Caco-2 (cell line): ENCODE measurements at regions not wholly inside any gene's neighbourhood (a gene's known extent, or its start where the extent isn't known, plus 50 kb on each side); places are given as distances from the start of the nearest gene placed in this dataset.

Experiments
- BruUV-seq: library from RNA; stranded (reverse); fragments of 400-500 nt; replicated peaks from 2 replicates; lab custom pipeline; 2021; lab: Mats Ljungman, UMichigan
- CTCF ChIA-PET: fragments of 300-600 bp; sonication (Branson Sonifier 250); formaldehyde crosslinking; loops from one replicate; lab custom pipeline; 2022; ENCODE audit warnings: antibody characterized with exemption; lab: Charles Lee
- POLR2A ChIA-PET: fragments of 300-600 bp; sonication (Branson Sonifier 250); formaldehyde crosslinking; loops from one replicate; lab custom pipeline; 2022; ENCODE audit warnings: antibody characterized with exemption; lab: Charles Lee
- DNase-seq, 2 experiments: peaks; one replicate each; pipeline versions ENCODE4 v3.0.0 to v3.0.0-alpha.2; 2020 to 2022
- H3K27me3 ChIP-seq: replicated peaks from 2 replicates; pipeline ENCODE4 v1.6.0; 2011; ENCODE audit warnings: low read length; ENCODE audit not compliant: control insufficient read depth, insufficient read depth
- H3K36me3 ChIP-seq: 2 replicates; pipeline ENCODE4 v1.5.1; 2011; ENCODE audit warnings: low read length; ENCODE audit not compliant: control insufficient read depth, insufficient read depth
- H3K4me1 ChIP-seq: fragments of 250-450 bp; sonication (Bioruptor Pico); 2 replicates; pipeline ENCODE4 v1.5.1; 2020; ENCODE audit warnings: mild to moderate bottlenecking
- H3K4me3 ChIP-seq: 2 replicates; pipeline ENCODE4 v1.5.1; 2011; ENCODE audit warnings: low read depth, mild to moderate bottlenecking, control low read depth, low read length
- H3K9me3 ChIP-seq: fragments of 250-450 bp; sonication (Bioruptor Pico); 2 replicates; pipeline ENCODE4 v1.5.1; 2020; ENCODE audit warnings: mild to moderate bottlenecking, moderate library complexity
- H3K27ac Mint-ChIP-seq: one replicate; pipeline ENCODE4 v1.8.0; 2022; ENCODE audit warnings: mixed read lengths; ENCODE audit not compliant: unreplicated experiment
- H3K27me3 Mint-ChIP-seq: one replicate; pipeline ENCODE4 v1.8.0; 2022; ENCODE audit warnings: mixed read lengths; ENCODE audit not compliant: insufficient read depth, unreplicated experiment
- H3K36me3 Mint-ChIP-seq: one replicate; pipeline ENCODE4 v1.8.0; 2022; ENCODE audit warnings: mild to moderate bottlenecking, mixed read lengths; ENCODE audit not compliant: insufficient read depth, unreplicated experiment
- H3K4me1 Mint-ChIP-seq: one replicate; pipeline ENCODE4 v1.8.0; 2022; ENCODE audit warnings: low read depth, mixed read lengths; ENCODE audit not compliant: unreplicated experiment
- H3K4me3 Mint-ChIP-seq: one replicate; pipeline ENCODE4 v1.8.0; 2022; ENCODE audit warnings: mild to moderate bottlenecking, moderate library complexity, mixed read lengths; ENCODE audit not compliant: unreplicated experiment
- H3K9me3 Mint-ChIP-seq: one replicate; pipeline ENCODE4 v1.8.0; 2022; ENCODE audit warnings: mixed read lengths; ENCODE audit not compliant: unreplicated experiment
- CTCF ChIP-seq, 2 experiments: fragments of 200-600 bp in 1 of 2; IDR thresholded peaks; 1 replicate in 1 of 2; 2 replicates in 1 of 2; pipeline versions ENCODE4 v1.5.1 to v1.8.0; 2011 to 2022; ENCODE audit warnings: antibody characterized with exemption in 1 of 2, control low read depth in 1 of 2, inconsistent platforms in 1 of 2, low read depth in 1 of 2, low read length in 1 of 2, mild to moderate bottlenecking in 1 of 2, moderate library complexity in 1 of 2; ENCODE audit not compliant: insufficient read depth in 1 of 2, severe bottlenecking in 1 of 2, unreplicated experiment in 1 of 2
- intact Hi-C: fragments of 100-400 bp; cut with micrococcal nuclease; formaldehyde crosslinking; loops from one replicate; pipeline ENCODE4 v1.10.0; 2022; ENCODE audit not compliant: unreplicated experiment

GRCh38 chr1:38555594-38555993, 304.0 kb downstream of the RRAGC start:
- intact Hi-C loops, result no loop called here
- no peaks in the 10 kb centered on the region for H3K4me1 Mint-ChIP-seq
- Histone ChIP-seq H3K4me3 (no peak overlapping the region), H3K4me1 (no peaks in the 10 kb centered on the region), H3K36me3 (no peaks in the 10 kb centered on the region), H3K9me3 (no peaks in the 10 kb centered on the region), H3K27me3 (no peaks in the 10 kb centered on the region)
- no peaks in the 10 kb centered on the region for H3K9me3 Mint-ChIP-seq
- peaks cover 4% of the 10 kb centered on the region for H3K27me3 Mint-ChIP-seq
- TF ChIP-seq CTCF (IDR thresholded peaks at IDR 0.05; ENCODE audit: insufficient read depth in 1 of 2, low read depth in 1 of 2, low read length in 1 of 2, severe bottlenecking in 1 of 2, unreplicated experiment in 1 of 2), result no peak
- no peak overlapping the region for H3K4me3 Mint-ChIP-seq
- no peaks in the 10 kb centered on the region for H3K36me3 Mint-ChIP-seq
- CTCF ChIA-PET, result interaction anchor here (0.6 kb wide), 1 partner anchor 487 kb away, joined by 3 read pairs; no protein-coding TSS in a partner anchor
- POLR2A ChIA-PET, result no interaction called here
- H3K27ac Mint-ChIP-seq, result no peak overlapping the region
- no TSS peak for BruUV-seq
- DNase-seq, result no peak

GRCh38 chr1:38555130-38555529, 304.4 kb downstream of the RRAGC start:
- no peaks in the 10 kb centered on the region for H3K4me1 ChIP-seq
- intact Hi-C loops, result no loop called here
- Mint-ChIP-seq H3K36me3 (no peaks in the 10 kb centered on the region), H3K27me3 (peaks cover 8% of the 10 kb centered on the region), H3K9me3 (no peaks in the 10 kb centered on the region), H3K4me3 (no peak overlapping the region), H3K27ac (no peak overlapping the region), H3K4me1 (no peaks in the 10 kb centered on the region)
- H3K9me3 ChIP-seq, result no peaks in the 10 kb centered on the region
- CTCF ChIA-PET, result no interaction called here
- no peak overlapping the region for H3K4me3 ChIP-seq
- BruUV-seq, result no TSS peak
- no peaks in the 10 kb centered on the region for H3K27me3 ChIP-seq
- DNase-seq, result no peak
- H3K36me3 ChIP-seq, result no peaks in the 10 kb centered on the region
- POLR2A ChIA-PET, result no interaction called here
- TF ChIP-seq CTCF (IDR thresholded peaks at IDR 0.05; ENCODE audit: insufficient read depth in 1 of 2, low read depth in 1 of 2, low read length in 1 of 2, severe bottlenecking in 1 of 2, unreplicated experiment in 1 of 2), result no peak

- CTCF ChIA-PET, result no interaction called here
- H3K27me3 ChIP-seq, result no peaks in the 10 kb centered on the region
- Mint-ChIP-seq H3K4me1 (no peaks in the 10 kb centered on the region), H3K27ac (no peak overlapping the region), H3K27me3 (peaks cover 10% of the 10 kb centered on the region), H3K9me3 (no peaks in the 10 kb centered on the region), H3K36me3 (no peaks in the 10 kb centered on the region), H3K4me3 (no peak overlapping the region)
- POLR2A ChIA-PET, result no interaction called here
- H3K9me3 ChIP-seq, result no peaks in the 10 kb centered on the region
- H3K4me1 ChIP-seq, result no peaks in the 10 kb centered on the region
- DNase-seq, result no peak
- no peak for TF ChIP-seq CTCF (IDR thresholded peaks at IDR 0.05; ENCODE audit: insufficient read depth in 1 of 2, low read depth in 1 of 2, low read length in 1 of 2, severe bottlenecking in 1 of 2, unreplicated experiment in 1 of 2)
- H3K36me3 ChIP-seq, result no peaks in the 10 kb centered on the region
- intact Hi-C loops, result no loop called here
- H3K4me3 ChIP-seq, result no peak overlapping the region
- no TSS peak for BruUV-seq
These were observed 308.0 kb downstream of the RRAGC start for GRCh38 chr1:38551318-38552307.
